ENCODE measurements at regions not wholly inside any gene's neighbourhood (a gene's known extent, or its start where the extent isn't known, plus 50 kb on each side); places are given as distances from the start of the nearest gene placed in this dataset.
"Not testable (repeated sequence)": the region's sequence is repeated elsewhere in the genome, so short reads cannot be mapped to it uniquely, and the experiment has no call there.

DNA sequence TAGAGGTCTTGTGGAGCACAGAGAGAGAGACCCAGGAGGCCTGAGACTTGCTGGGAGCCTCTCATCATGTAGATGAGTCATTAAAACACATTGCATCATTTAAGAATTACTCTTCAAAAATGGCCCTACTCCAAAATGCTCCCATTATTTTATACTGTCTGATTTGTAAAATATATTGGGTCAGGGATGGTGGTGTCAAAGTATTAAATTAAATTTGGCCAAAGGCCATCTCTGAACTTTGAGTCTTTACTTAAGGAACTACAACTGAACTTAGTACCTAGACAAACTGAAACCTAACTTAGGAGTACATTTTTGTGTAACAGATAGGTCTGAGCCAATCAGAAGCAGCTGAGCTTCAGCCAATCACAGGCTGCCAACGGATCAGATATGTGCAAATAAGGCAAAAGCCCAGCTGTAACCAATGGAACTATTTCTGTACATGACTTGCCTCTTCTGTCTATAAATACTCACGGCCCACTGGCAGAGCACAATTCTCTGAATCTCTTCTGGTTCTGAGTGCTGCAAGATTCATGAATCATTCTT lies 657.2 kb downstream of the TLE1 start:
- H3K27me3 ChIP-seq (ENCODE audit: control insufficient read depth in 3 of 3, insufficient read depth in 3 of 3, low read length in 3 of 3), result no peaks in the 10 kb centered on the region
- no peaks in the 10 kb centered on the region for H3K4me1 ChIP-seq (ENCODE audit: control insufficient read depth in 3 of 3, insufficient read depth in 2 of 3, low read depth in 1 of 3, low read length in 2 of 3)
- no peaks in the 10 kb centered on the region for H3K9me3 ChIP-seq (ENCODE audit: control insufficient read depth in 2 of 2, insufficient read depth in 1 of 2, low read depth in 1 of 2, low read length in 1 of 2)
- 52 to 61% (median 58%) methylated on average over 2 of the region's 2 CpGs for WGBS, 3 donors
- H3K27ac ChIP-seq (ENCODE audit: low read depth in 1 of 3, low read length in 2 of 3), result no peak overlapping the region
- no peak overlapping the region for H3K4me3 ChIP-seq (ENCODE audit: low read depth in 1 of 3, low read length in 3 of 3)
- no peaks in the 10 kb centered on the region for H3K36me3 ChIP-seq (ENCODE audit: control insufficient read depth in 3 of 3, insufficient read depth in 2 of 3, low read depth in 1 of 3, low read length in 3 of 3)
- DNase-seq, result no peak
- no peak for FAIRE-seq

- no peak for DNase-seq
- WGBS, 3 donors, result 57 to 75% (median 66%) methylated on average over 7 of the region's 7 CpGs
- Histone ChIP-seq H3K9me3 (ENCODE audit: control insufficient read depth in 2 of 2, insufficient read depth in 1 of 2, low read depth in 1 of 2, low read length in 1 of 2) (no peaks in the 10 kb centered on the region), H3K36me3 (ENCODE audit: control insufficient read depth in 3 of 3, insufficient read depth in 2 of 3, low read depth in 1 of 3, low read length in 3 of 3) (no peaks in the 10 kb centered on the region), H3K27ac (ENCODE audit: low read depth in 1 of 3, low read length in 2 of 3) (no peak overlapping the region), H3K4me3 (ENCODE audit: low read depth in 1 of 3, low read length in 3 of 3) (no peak overlapping the region), H3K27me3 (ENCODE audit: control insufficient read depth in 3 of 3, insufficient read depth in 3 of 3, low read length in 3 of 3) (no peaks in the 10 kb centered on the region), H3K4me1 (ENCODE audit: control insufficient read depth in 3 of 3, insufficient read depth in 2 of 3, low read depth in 1 of 3, low read length in 2 of 3) (no peaks in the 10 kb centered on the region)
- FAIRE-seq, result no peak
These were observed 657.8 kb downstream of the TLE1 start for GRCh38 chr9:81031422-81032029.

DNA sequence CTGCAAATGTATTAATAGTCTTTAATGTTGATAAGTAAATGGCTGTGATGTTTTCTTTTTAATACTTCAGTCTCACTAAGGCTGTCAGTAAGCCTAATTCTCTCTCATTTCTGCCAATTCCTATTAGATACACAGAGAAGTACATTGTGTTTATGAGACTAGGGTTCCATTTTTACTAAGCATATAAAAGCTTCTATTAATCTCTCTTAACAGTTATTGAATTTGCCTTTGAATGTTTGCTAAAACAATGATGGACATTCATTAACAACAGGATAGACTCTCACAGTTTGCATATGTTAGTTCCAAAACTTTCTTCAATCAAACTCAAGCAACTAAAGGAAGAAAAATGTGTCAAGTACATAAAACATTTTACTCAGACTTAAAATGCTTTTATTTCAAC lies 659.3 kb downstream of the TLE1 start:
- Histone ChIP-seq H3K27me3 (ENCODE audit: control insufficient read depth in 3 of 3, insufficient read depth in 3 of 3, low read length in 3 of 3) (no peaks in the 10 kb centered on the region), H3K36me3 (ENCODE audit: control insufficient read depth in 3 of 3, insufficient read depth in 2 of 3, low read depth in 1 of 3, low read length in 3 of 3) (no peaks in the 10 kb centered on the region), H3K4me1 (ENCODE audit: control insufficient read depth in 3 of 3, insufficient read depth in 2 of 3, low read depth in 1 of 3, low read length in 2 of 3) (no peaks in the 10 kb centered on the region), H3K9me3 (ENCODE audit: control insufficient read depth in 2 of 2, insufficient read depth in 1 of 2, low read depth in 1 of 2, low read length in 1 of 2) (no peaks in the 10 kb centered on the region), H3K4me3 (ENCODE audit: low read depth in 1 of 3, low read length in 3 of 3) (no peak overlapping the region), H3K27ac (ENCODE audit: low read depth in 1 of 3, low read length in 2 of 3) (no peak overlapping the region)
- FAIRE-seq (no peak), DNase-seq (no peak)

DNA sequence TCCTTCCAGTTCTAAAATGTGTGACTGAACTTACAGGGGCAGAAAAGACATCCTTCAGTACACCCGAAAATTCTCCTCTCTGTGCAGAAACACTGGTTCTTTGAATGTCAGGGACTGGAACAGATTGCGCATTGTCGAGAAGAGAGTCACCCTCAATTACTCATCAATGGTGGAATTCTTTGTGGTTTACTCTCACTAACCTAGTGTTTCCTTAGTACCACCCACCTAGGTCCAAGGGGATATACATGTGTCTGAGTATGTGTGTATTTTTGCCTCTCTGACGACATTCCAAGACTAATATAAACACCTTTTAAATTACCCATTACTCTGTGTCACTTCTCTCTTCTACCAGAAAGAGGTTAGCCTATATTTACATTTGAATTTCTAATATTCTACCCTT lies 660.8 kb downstream of the TLE1 start:
- Histone ChIP-seq H3K4me3 (ENCODE audit: low read depth in 1 of 3, low read length in 3 of 3) (no peak overlapping the region), H3K4me1 (ENCODE audit: control insufficient read depth in 3 of 3, insufficient read depth in 2 of 3, low read depth in 1 of 3, low read length in 2 of 3) (no peaks in the 10 kb centered on the region), H3K27ac (ENCODE audit: low read depth in 1 of 3, low read length in 2 of 3) (no peak overlapping the region), H3K27me3 (ENCODE audit: control insufficient read depth in 3 of 3, insufficient read depth in 3 of 3, low read length in 3 of 3) (no peaks in the 10 kb centered on the region), H3K36me3 (ENCODE audit: control insufficient read depth in 3 of 3, insufficient read depth in 2 of 3, low read depth in 1 of 3, low read length in 3 of 3) (no peaks in the 10 kb centered on the region), H3K9me3 (ENCODE audit: control insufficient read depth in 2 of 2, insufficient read depth in 1 of 2, low read depth in 1 of 2, low read length in 1 of 2) (no peaks in the 10 kb centered on the region)
- DNase-seq (no peak), FAIRE-seq (no peak)
- WGBS, 3 donors, result 71 to 79% (median 76%) methylated on average over 4 of the region's 4 CpGs

DNA sequence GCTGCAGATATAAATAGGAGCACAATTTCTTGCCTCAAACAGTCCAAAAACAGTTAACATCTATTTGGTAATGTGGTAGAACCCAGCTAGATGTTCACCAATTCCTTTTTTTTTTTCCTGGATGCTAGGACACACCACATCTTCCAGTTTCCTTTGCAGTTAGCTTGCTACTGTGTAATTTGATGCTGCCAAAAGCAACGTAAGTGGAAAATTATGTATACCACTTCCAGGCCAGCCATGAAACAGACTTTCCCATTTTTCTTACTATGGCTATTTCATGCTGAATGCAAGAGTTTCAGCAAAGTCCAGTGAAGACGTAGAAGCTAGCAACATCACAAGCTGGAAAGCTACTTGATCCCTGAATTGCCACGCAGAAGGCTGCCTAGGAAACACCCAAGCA lies 667.2 kb downstream of the TLE1 start:
- H3K27ac ChIP-seq (ENCODE audit: low read depth in 1 of 3, low read length in 2 of 3), result no peak overlapping the region
- H3K4me1 ChIP-seq (ENCODE audit: control insufficient read depth in 3 of 3, insufficient read depth in 2 of 3, low read depth in 1 of 3, low read length in 2 of 3), result no peaks in the 10 kb centered on the region
- H3K4me3 ChIP-seq (ENCODE audit: low read depth in 1 of 3, low read length in 3 of 3), result no peak overlapping the region
- 49 to 68% (median 54%) methylated on average over 3 of the region's 3 CpGs for WGBS, 3 donors
- DNase-seq (no peak), FAIRE-seq (no peak)
- no peaks in the 10 kb centered on the region for H3K9me3 ChIP-seq (ENCODE audit: control insufficient read depth in 2 of 2, insufficient read depth in 1 of 2, low read depth in 1 of 2, low read length in 1 of 2)
- no peaks in the 10 kb centered on the region for H3K27me3 ChIP-seq (ENCODE audit: control insufficient read depth in 3 of 3, insufficient read depth in 3 of 3, low read length in 3 of 3)
- H3K36me3 ChIP-seq (ENCODE audit: control insufficient read depth in 3 of 3, insufficient read depth in 2 of 3, low read depth in 1 of 3, low read length in 3 of 3), result no peaks in the 10 kb centered on the region

- not testable (repeated sequence) for FAIRE-seq; H3K9me3 ChIP-seq (ENCODE audit: control insufficient read depth in 2 of 2, insufficient read depth in 1 of 2, low read depth in 1 of 2, low read length in 1 of 2)
These were observed 674.4 kb downstream of the TLE1 start for GRCh38 chr9:81014945-81015344.

GRCh38 chr9:81013191-81013590 lies 676.2 kb downstream of the TLE1 start:
- FAIRE-seq; H3K4me3 ChIP-seq (ENCODE audit: low read depth in 1 of 3, low read length in 3 of 3); H3K27me3 ChIP-seq (ENCODE audit: control insufficient read depth in 3 of 3, insufficient read depth in 3 of 3, low read length in 3 of 3); DNase-seq; H3K4me1 ChIP-seq (ENCODE audit: control insufficient read depth in 3 of 3, insufficient read depth in 2 of 3, low read depth in 1 of 3, low read length in 2 of 3); H3K27ac ChIP-seq (ENCODE audit: low read depth in 1 of 3, low read length in 2 of 3); H3K9me3 ChIP-seq (ENCODE audit: control insufficient read depth in 2 of 2, insufficient read depth in 1 of 2, low read depth in 1 of 2, low read length in 1 of 2); H3K36me3 ChIP-seq (ENCODE audit: control insufficient read depth in 3 of 3, insufficient read depth in 2 of 3, low read depth in 1 of 3, low read length in 3 of 3): not testable (repeated sequence)
- WGBS, 3 donors, result 53 to 72% (median 54%) methylated on average over 3 of the region's 3 CpGs

More at GRCh38 chr9:81014945-81015344, 674.4 kb downstream of the TLE1 start:
- not testable (repeated sequence) for DNase-seq; H3K4me1 ChIP-seq (ENCODE audit: control insufficient read depth in 3 of 3, insufficient read depth in 2 of 3, low read depth in 1 of 3, low read length in 2 of 3); H3K27me3 ChIP-seq (ENCODE audit: control insufficient read depth in 3 of 3, insufficient read depth in 3 of 3, low read length in 3 of 3); H3K36me3 ChIP-seq (ENCODE audit: control insufficient read depth in 3 of 3, insufficient read depth in 2 of 3, low read depth in 1 of 3, low read length in 3 of 3); H3K4me3 ChIP-seq (ENCODE audit: low read depth in 1 of 3, low read length in 3 of 3); H3K27ac ChIP-seq (ENCODE audit: low read depth in 1 of 3, low read length in 2 of 3)
- WGBS, 3 donors, result 39 to 70% (median 43%) methylated on average over 5 of the region's 6 CpGs

GRCh38 chr9:81002906-81003305 lies 686.4 kb downstream of the TLE1 start:
- no peak for FAIRE-seq
- no peak for DNase-seq
- Histone ChIP-seq H3K27me3 (ENCODE audit: control insufficient read depth in 3 of 3, insufficient read depth in 3 of 3, low read length in 3 of 3) (no peaks in the 10 kb centered on the region), H3K4me3 (ENCODE audit: low read depth in 1 of 3, low read length in 3 of 3) (no peak overlapping the region), H3K36me3 (ENCODE audit: control insufficient read depth in 3 of 3, insufficient read depth in 2 of 3, low read depth in 1 of 3, low read length in 3 of 3) (no peaks in the 10 kb centered on the region), H3K4me1 (ENCODE audit: control insufficient read depth in 3 of 3, insufficient read depth in 2 of 3, low read depth in 1 of 3, low read length in 2 of 3) (no peaks in the 10 kb centered on the region), H3K9me3 (ENCODE audit: control insufficient read depth in 2 of 2, insufficient read depth in 1 of 2, low read depth in 1 of 2, low read length in 1 of 2) (no peaks in the 10 kb centered on the region), H3K27ac (ENCODE audit: low read depth in 1 of 3, low read length in 2 of 3) (no peak overlapping the region)

DNA sequence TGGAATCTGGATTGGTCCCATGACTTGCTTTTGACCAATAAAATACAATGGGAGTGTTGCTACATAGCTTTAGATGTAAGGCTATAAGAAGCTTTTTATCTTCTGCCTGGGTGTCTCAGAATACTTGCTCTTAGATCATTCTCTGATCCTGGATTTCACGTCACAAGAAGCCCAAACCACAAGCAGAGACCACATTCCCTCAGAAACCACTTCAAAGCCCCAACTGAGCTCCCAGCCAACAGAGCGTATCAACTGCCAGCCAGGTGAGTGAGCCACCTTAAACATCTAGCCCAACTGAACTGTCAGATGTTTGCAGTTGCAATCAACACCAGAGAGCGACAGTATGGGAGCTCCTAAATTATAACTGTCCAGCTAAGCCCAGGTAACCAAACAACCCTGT lies 687.1 kb downstream of the TLE1 start:
- no peak for DNase-seq
- no peak overlapping the region for H3K27ac ChIP-seq (ENCODE audit: low read depth in 1 of 3, low read length in 2 of 3)
- H3K4me3 ChIP-seq (ENCODE audit: low read depth in 1 of 3, low read length in 3 of 3), result no peak overlapping the region
- no peaks in the 10 kb centered on the region for H3K9me3 ChIP-seq (ENCODE audit: control insufficient read depth in 2 of 2, insufficient read depth in 1 of 2, low read depth in 1 of 2, low read length in 1 of 2)
- H3K4me1 ChIP-seq (ENCODE audit: control insufficient read depth in 3 of 3, insufficient read depth in 2 of 3, low read depth in 1 of 3, low read length in 2 of 3), result no peaks in the 10 kb centered on the region
- H3K27me3 ChIP-seq (ENCODE audit: control insufficient read depth in 3 of 3, insufficient read depth in 3 of 3, low read length in 3 of 3), result no peaks in the 10 kb centered on the region
- FAIRE-seq, result no peak
- 51 to 56% (median 53%) methylated on average over 3 of the region's 3 CpGs for WGBS, 3 donors
- no peaks in the 10 kb centered on the region for H3K36me3 ChIP-seq (ENCODE audit: control insufficient read depth in 3 of 3, insufficient read depth in 2 of 3, low read depth in 1 of 3, low read length in 3 of 3)
